ENCODE measurements at regions not wholly inside any gene's neighbourhood (a gene's known extent, or its start where the extent isn't known, plus 50 kb on each side); places are given as distances from the start of the nearest gene placed in this dataset.

- no peak for DNase-seq (ENCODE audit: low read depth in 3 of 3, low spot score in 2 of 3)
Measured at GRCh38 chr2:237150186-237150585, 64.5 kb downstream of the COPS8 start.

GRCh38 chr2:237150831-237151375, 65.2 kb downstream of the COPS8 start:
- no peak for DNase-seq (ENCODE audit: low read depth in 3 of 3, low spot score in 2 of 3)

GRCh38 chr2:237152361-237152760, 66.7 kb downstream of the COPS8 start:
- DNase-seq (ENCODE audit: low read depth in 3 of 3, low spot score in 2 of 3), result no peak

GRCh38 chr2:237153181-237153580, 67.5 kb downstream of the COPS8 start:
- DNase-seq (ENCODE audit: low read depth in 3 of 3, low spot score in 2 of 3), result no peak

- no peak for DNase-seq (ENCODE audit: low read depth in 3 of 3, low spot score in 2 of 3)
Measured at GRCh38 chr2:237154082-237154638, 68.5 kb downstream of the COPS8 start.

- DNase-seq (ENCODE audit: low read depth in 3 of 3, low spot score in 2 of 3), result no peak
Measured at GRCh38 chr2:237154884-237155851, 69.5 kb downstream of the COPS8 start.

- no peak for DNase-seq (ENCODE audit: low read depth in 3 of 3, low spot score in 2 of 3)
Measured at GRCh38 chr2:237156031-237156856, 70.6 kb downstream of the COPS8 start.

GRCh38 chr2:237156857-237157779, 71.4 kb downstream of the COPS8 start:
- no peak for DNase-seq (ENCODE audit: low read depth in 3 of 3, low spot score in 2 of 3)

- no peak for DNase-seq (ENCODE audit: low read depth in 3 of 3, low spot score in 2 of 3)
Measured at GRCh38 chr2:237157780-237158102, 72.1 kb downstream of the COPS8 start.

GRCh38 chr2:237158194-237158593, 72.5 kb downstream of the COPS8 start:
- no peak for DNase-seq (ENCODE audit: low read depth in 3 of 3, low spot score in 2 of 3)

- no peak for DNase-seq (ENCODE audit: low read depth in 3 of 3, low spot score in 2 of 3)
Measured at GRCh38 chr2:237159006-237159911, 73.6 kb downstream of the COPS8 start.

- no peak for DNase-seq (ENCODE audit: low read depth in 3 of 3, low spot score in 2 of 3)
Measured at GRCh38 chr2:237160271-237160919, 74.7 kb downstream of the COPS8 start.

GRCh38 chr2:237161189-237161588, 75.5 kb downstream of the COPS8 start:
- no peak for DNase-seq (ENCODE audit: low read depth in 3 of 3, low spot score in 2 of 3)

- no peak for DNase-seq (ENCODE audit: low read depth in 3 of 3, low spot score in 2 of 3)
Measured at GRCh38 chr2:237162959-237163358, 77.3 kb downstream of the COPS8 start.

GRCh38 chr2:237164474-237165042, 78.9 kb downstream of the COPS8 start:
- no peak for DNase-seq (ENCODE audit: low read depth in 3 of 3, low spot score in 2 of 3)

- DNase-seq (ENCODE audit: low read depth in 3 of 3, low spot score in 2 of 3), result no peak
Measured at GRCh38 chr2:237165405-237166276, 80.0 kb downstream of the COPS8 start.

- DNase-seq (ENCODE audit: low read depth in 3 of 3, low spot score in 2 of 3), result no peak
Measured at GRCh38 chr2:237167038-237167437, 81.3 kb downstream of the COPS8 start.

Measured in right renal cortex interstitium (tissue), 3 donors.